ENCODE measurements at regions not wholly inside any gene's neighbourhood (a gene's known extent, or its start where the extent isn't known, plus 50 kb on each side); places are given as distances from the start of the nearest gene placed in this dataset.

- TF ChIP-seq EP300 (IDR thresholded peaks at IDR 0.05) (no peak), CTCF (IDR thresholded peaks at IDR 0.05) (no peak)
Observed at GRCh38 chr7:16934722-16935340, 53.0 kb upstream of the AGR3 start.

Measured in tibial nerve (tissue), 4 donors.